NCI-H526 (cell line): ENCODE measurements at regions not wholly inside any gene's neighbourhood (a gene's known extent, or its start where the extent isn't known, plus 50 kb on each side); places are given as distances from the start of the nearest gene placed in this dataset.
"Not testable (repeated sequence)": the region's sequence is repeated elsewhere in the genome, so short reads cannot be mapped to it uniquely, and the experiment has no call there.

Experiments
- DNase-seq, 2 experiments: peaks; one replicate each; lab custom pipeline; 2025; lab: John Stamatoyannopoulos, UW

GRCh38 chr3:74420538-74421124, 193.8 kb downstream of the CNTN3 start:
- DNase-seq = no peak

DNA sequence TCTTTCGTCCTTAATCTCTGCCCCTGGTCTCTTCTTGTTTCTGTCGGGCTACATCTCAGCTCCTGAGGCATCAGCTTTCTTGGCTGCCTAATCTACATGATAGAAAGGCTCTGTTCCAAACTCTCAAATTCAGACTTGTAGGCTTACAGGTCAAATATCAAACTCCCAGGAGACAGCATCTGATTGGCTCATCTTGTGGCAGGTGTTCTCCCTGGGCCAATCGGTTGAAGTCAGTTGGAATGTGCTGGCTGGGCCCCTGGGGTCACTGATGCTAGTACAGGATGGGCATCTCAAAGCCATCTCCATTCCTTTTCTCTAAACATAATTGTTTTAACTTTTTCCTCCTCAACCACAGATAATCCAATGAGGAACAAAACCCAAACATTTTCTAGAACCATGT, 198.7 kb downstream of the CNTN3 start:
- no peak for DNase-seq

GRCh38 chr3:74413547-74414241, 200.8 kb downstream of the CNTN3 start:
- DNase-seq = no peak

GRCh38 chr3:74410276-74410941, 204.1 kb downstream of the CNTN3 start:
- no peak for DNase-seq

DNA sequence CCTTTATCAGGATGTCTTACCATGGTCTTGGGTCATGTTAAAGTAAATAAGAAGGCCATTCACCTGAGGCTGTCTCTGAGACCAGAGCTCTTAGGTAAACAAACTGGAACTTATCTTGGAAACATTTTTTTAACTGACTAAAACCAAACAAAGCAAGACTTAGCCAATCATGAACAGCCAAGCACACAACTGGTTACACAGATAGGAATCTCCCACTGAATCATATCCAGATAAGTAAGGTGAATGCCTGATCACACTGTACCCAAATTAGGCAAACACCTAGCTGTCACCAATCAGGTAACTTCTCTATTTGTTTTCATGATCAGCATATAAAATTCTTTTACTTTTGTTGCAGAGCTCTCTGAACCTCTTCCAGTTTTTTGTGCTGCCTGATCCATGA, 205.4 kb downstream of the CNTN3 start:
- no peak for DNase-seq

DNA sequence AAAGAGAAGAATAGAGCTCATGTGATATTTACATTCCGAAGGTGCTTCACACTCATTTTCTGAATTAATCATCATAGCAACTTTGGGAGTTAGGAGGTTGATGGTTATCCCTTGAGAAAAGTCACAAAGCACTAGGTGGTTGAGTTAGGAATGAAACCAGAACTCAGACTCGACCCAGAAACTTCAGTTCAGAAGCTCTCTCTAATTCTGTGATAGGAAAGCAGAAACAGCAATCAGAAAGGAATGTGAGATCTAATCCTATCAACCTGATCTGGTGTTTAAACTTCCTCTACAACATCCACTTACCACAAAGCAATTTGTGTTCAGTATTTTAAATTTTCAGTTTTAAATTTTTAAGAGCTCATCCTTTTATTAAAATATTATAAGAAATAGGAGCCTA, 211.2 kb downstream of the CNTN3 start:
- no peak for DNase-seq

GRCh38 chr3:74402821-74403220, 211.6 kb downstream of the CNTN3 start:
- no peak for DNase-seq

GRCh38 chr3:74393426-74393825, 221.0 kb downstream of the CNTN3 start:
- no peak for DNase-seq

DNA sequence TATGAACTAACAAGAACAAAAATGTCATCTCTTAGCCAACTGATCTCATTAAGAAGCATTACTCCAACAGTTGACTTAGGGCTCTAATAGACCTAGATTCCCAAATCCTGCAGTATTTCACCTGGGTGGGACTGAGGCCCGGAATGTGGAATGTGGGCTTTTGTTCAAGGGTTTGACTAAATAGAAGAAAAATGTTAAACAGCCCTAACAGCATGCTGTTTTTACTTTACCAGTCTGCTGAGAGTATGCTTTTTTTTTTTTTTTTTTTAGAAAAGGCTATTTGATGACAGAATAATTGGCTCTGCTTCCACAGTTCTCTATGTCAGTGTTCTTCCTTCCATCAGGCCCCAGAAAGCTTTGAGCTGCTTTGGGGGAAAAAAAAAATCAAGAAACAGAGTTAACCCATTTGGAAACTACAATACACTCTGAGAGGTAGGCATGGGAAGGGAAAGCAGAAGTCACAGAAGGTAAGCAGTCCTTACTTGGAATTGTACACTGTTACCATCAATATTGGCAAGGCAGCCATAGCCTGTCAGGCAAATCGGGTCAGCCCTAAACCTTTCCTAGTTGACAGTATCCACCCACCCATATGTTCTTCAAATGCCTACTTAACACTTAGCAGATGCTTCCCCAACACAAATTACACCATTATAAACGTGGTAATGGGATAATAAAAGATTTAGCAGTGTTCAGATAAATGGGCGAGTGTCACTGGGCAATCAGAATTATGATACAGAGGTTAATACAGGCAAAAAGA, 224.2 kb downstream of the CNTN3 start:
- no peak for DNase-seq

GRCh38 chr3:74387111-74387735, 227.2 kb downstream of the CNTN3 start:
- no peak for DNase-seq

DNA sequence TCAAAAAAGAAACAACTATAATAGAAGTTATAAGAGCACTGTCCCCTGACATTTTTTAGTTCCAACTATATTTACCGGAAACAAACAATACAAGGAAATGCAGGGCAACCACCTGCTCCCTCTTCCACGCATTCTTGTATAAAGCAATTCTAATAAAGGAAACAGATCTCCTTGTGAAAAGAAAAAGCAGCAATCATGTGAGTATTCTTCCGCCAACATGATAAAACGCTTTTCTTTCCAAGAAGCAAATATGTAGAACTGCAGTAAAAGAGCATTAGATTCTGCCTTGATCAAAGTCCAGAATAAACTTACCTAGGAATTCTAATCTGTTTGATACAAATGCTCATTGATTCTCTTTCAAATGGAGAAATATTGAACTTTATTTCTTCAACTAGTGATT, 230.3 kb downstream of the CNTN3 start:
- DNase-seq = no peak

GRCh38 chr3:74377669-74378068, 236.8 kb downstream of the CNTN3 start:
- no peak for DNase-seq

- DNase-seq = not testable (repeated sequence)
Observed at GRCh38 chr3:74376323-74376722, 238.1 kb downstream of the CNTN3 start.

- no peak for DNase-seq
Observed at GRCh38 chr3:74375653-74376052, 238.8 kb downstream of the CNTN3 start.

DNA sequence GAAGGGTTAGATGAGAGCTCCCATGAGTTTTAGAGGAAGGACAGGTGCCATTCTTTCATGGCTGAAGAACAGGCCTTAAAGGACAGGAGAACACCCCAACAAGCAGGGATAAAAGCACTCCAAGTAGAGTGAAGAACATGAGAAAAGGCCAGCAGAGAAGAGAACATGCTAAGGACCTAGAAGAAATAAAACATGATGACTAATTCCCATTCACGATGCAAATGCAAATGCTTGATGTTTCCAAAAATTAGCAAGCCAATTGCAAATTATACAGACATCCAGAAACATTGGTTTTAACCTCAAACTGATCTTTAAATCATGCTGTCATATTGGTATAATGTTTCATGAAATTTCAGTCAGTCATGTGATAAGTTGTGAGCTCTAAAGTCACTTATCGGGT, 241.7 kb downstream of the CNTN3 start:
- DNase-seq = no peak

DNA sequence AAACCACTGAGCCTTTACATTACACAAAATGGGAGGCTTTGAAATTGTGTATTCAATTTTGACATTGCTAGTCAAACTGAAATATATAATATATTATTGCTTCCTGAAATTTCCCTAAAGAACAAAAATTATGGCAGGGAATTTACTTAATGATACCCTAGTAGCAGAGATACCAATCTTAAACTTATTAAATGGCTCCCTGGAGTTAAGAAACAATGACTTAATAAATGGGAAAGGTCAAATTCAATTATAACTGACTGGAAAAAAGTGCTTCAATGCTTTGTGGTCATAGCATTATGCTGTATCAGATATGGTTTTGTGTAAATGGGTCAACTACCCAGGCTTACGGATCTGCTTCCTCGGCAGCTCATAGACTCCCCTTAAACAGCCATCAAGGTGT, 244.1 kb downstream of the CNTN3 start:
- DNase-seq = no peak

DNA sequence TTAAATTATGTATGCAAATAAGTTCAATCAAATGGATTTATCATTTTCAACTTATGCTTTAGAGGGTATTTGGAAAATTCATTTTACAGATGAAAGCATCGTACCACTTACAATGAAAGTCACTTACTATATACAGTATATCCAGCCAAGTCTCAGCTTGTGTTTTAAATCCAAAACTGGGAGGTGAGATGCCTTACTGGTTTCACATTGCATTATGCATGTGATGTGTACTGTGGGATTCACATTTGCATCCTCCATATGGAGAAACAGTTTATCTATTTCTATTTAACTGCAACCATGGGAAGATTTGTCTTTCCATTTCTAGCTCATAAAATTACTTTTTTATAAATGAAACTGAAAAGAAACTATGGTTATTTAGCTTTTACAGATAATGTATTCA, 248.1 kb downstream of the CNTN3 start:
- no peak for DNase-seq

GRCh38 chr3:74363346-74363745, 251.1 kb downstream of the CNTN3 start:
- no peak for DNase-seq

GRCh38 chr3:74360406-74360805, 254.1 kb downstream of the CNTN3 start:
- no peak for DNase-seq

DNA sequence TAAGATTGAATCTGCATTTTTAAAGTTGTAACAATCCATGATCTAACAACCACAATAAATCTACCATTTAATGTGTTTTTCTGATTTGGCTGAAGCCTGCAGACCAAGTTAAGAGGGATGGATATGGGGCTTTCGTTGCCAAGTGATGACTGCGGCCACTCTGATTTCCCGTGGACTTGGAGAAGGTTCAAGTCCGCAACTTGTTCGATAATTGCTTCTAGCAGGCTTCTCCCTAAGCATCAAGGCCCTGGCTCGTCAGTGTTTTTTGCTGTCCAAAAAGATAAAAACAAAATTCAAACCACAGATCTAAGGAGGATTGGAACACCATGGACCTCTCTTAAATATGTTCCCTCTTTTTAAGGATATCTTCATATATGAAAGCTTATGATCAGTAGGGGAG, 256.6 kb downstream of the CNTN3 start:
- DNase-seq = no peak

- DNase-seq = no peak
Observed at GRCh38 chr3:74353039-74353438, 261.4 kb downstream of the CNTN3 start.

DNA sequence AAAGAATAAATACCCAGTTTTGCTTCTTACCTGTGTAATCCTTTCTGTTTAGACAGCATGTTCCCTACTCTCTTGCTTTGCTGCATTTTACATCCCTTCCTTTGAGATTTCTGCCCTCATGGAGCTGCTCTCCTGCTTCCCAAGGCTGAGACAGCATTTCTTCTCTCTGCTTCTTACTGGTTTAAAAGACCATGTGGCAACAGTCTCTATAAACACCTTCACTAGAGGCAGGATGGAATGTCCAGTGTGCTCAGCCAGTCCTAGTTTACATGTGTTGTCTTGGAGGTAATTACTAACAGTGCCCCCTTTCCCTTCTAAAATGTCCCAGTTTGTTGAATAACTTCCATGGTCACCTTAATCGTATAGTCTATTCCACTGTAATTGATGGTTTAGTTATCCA, 262.3 kb downstream of the CNTN3 start:
- no peak for DNase-seq
